ENCODE measurements at regions not wholly inside any gene's neighbourhood (a gene's known extent, or its start where the extent isn't known, plus 50 kb on each side); places are given as distances from the start of the nearest gene placed in this dataset.

GRCh38 chr1:228868731-228869024 lies 133.4 kb downstream of the RHOU start:
- TF ChIP-seq CTCF (IDR thresholded peaks at IDR 0.05) (no peak), REST (IDR thresholded peaks at IDR 0.05; ENCODE audit: insufficient read depth in 1 of 2, low read depth in 2 of 2, low read length in 1 of 2) (no peak), SIN3A (IDR thresholded peaks at IDR 0.05; ENCODE audit: borderline replicate concordance, insufficient read depth, low read depth, low read length) (no peak), POLR2AphosphoS5 (IDR thresholded peaks at IDR 0.05; ENCODE audit: low read depth, low read length) (no peak), TCF7L2 (IDR thresholded peaks at IDR 0.05; ENCODE audit: low read depth, low read length) (no peak)

All from Panc1 (cell line).